ENCODE measurements at regions not wholly inside any gene's neighbourhood (a gene's known extent, or its start where the extent isn't known, plus 50 kb on each side); places are given as distances from the start of the nearest gene placed in this dataset.

GRCh38 chr10:78280604-78281003 lies 246.9 kb downstream of the RPS24 start:
- Mint-ChIP-seq H3K4me3 (no peak overlapping the region), H3K9me3 (no peaks in the 10 kb centered on the region), H3K27ac (no peak overlapping the region), H3K27me3 (ENCODE audit: low read depth) (no peaks in the 10 kb centered on the region), H3K36me3 (ENCODE audit: low read depth) (no peaks in the 10 kb centered on the region), H3K4me1 (ENCODE audit: low read depth) (no peaks in the 10 kb centered on the region)
- CTCF ChIA-PET = no interaction called here
- DNase-seq = no peak
- intact Hi-C loops (cut with micrococcal nuclease) = no loop called here

GRCh38 chr10:78281627-78282026 lies 248.0 kb downstream of the RPS24 start:
- Mint-ChIP-seq H3K36me3 (ENCODE audit: low read depth) (no peaks in the 10 kb centered on the region), H3K27ac (no peak overlapping the region), H3K27me3 (ENCODE audit: low read depth) (no peaks in the 10 kb centered on the region), H3K4me1 (ENCODE audit: low read depth) (no peaks in the 10 kb centered on the region), H3K9me3 (no peaks in the 10 kb centered on the region), H3K4me3 (no peak overlapping the region)
- intact Hi-C loops (cut with micrococcal nuclease) = no loop called here
- no peak for DNase-seq
- CTCF ChIA-PET = no interaction called here

GRCh38 chr10:78283069-78283682 lies 249.5 kb downstream of the RPS24 start:
- Mint-ChIP-seq H3K9me3 (no peaks in the 10 kb centered on the region), H3K4me3 (no peak overlapping the region), H3K36me3 (ENCODE audit: low read depth) (no peaks in the 10 kb centered on the region), H3K4me1 (ENCODE audit: low read depth) (no peaks in the 10 kb centered on the region), H3K27ac (no peak overlapping the region), H3K27me3 (ENCODE audit: low read depth) (no peaks in the 10 kb centered on the region)
- no peak for DNase-seq
- CTCF ChIA-PET = no interaction called here
- intact Hi-C loops (cut with micrococcal nuclease) = no loop called here

GRCh38 chr10:78284381-78284780 lies 250.7 kb downstream of the RPS24 start:
- intact Hi-C loops (cut with micrococcal nuclease) = no loop called here
- no peaks in the 10 kb centered on the region for H3K4me1 Mint-ChIP-seq (ENCODE audit: low read depth)
- DNase-seq = no peak
- H3K4me3 Mint-ChIP-seq = no peak overlapping the region
- H3K36me3 Mint-ChIP-seq (ENCODE audit: low read depth) = no peaks in the 10 kb centered on the region
- no peaks in the 10 kb centered on the region for H3K27me3 Mint-ChIP-seq (ENCODE audit: low read depth)
- CTCF ChIA-PET = no interaction called here
- no peak overlapping the region for H3K27ac Mint-ChIP-seq
- no peaks in the 10 kb centered on the region for H3K9me3 Mint-ChIP-seq

- no peak overlapping the region for H3K27ac Mint-ChIP-seq
- intact Hi-C loops (cut with micrococcal nuclease) = no loop called here
- no peak overlapping the region for H3K4me3 Mint-ChIP-seq
- no peaks in the 10 kb centered on the region for H3K36me3 Mint-ChIP-seq (ENCODE audit: low read depth)
- no peaks in the 10 kb centered on the region for H3K27me3 Mint-ChIP-seq (ENCODE audit: low read depth)
- DNase-seq = no peak
- H3K4me1 Mint-ChIP-seq (ENCODE audit: low read depth) = no peaks in the 10 kb centered on the region
- no peaks in the 10 kb centered on the region for H3K9me3 Mint-ChIP-seq
- CTCF ChIA-PET = no interaction called here
Measured at GRCh38 chr10:78285226-78285625, 251.6 kb downstream of the RPS24 start.

GRCh38 chr10:78286186-78286585 lies 252.5 kb downstream of the RPS24 start:
- Mint-ChIP-seq H3K4me3 (no peak overlapping the region), H3K9me3 (no peaks in the 10 kb centered on the region), H3K4me1 (ENCODE audit: low read depth) (no peaks in the 10 kb centered on the region), H3K27ac (no peak overlapping the region), H3K36me3 (ENCODE audit: low read depth) (no peaks in the 10 kb centered on the region), H3K27me3 (ENCODE audit: low read depth) (no peaks in the 10 kb centered on the region)
- CTCF ChIA-PET = no interaction called here
- no peak for DNase-seq
- intact Hi-C loops (cut with micrococcal nuclease) = no loop called here

- no peaks in the 10 kb centered on the region for H3K4me1 Mint-ChIP-seq (ENCODE audit: low read depth)
- intact Hi-C loops (cut with micrococcal nuclease) = no loop called here
- DNase-seq = no peak
- H3K9me3 Mint-ChIP-seq = no peaks in the 10 kb centered on the region
- H3K27ac Mint-ChIP-seq = no peak overlapping the region
- no peak overlapping the region for H3K4me3 Mint-ChIP-seq
- CTCF ChIA-PET = no interaction called here
- no peaks in the 10 kb centered on the region for H3K36me3 Mint-ChIP-seq (ENCODE audit: low read depth)
- H3K27me3 Mint-ChIP-seq (ENCODE audit: low read depth) = no peaks in the 10 kb centered on the region
Measured at GRCh38 chr10:78286668-78287067, 253.0 kb downstream of the RPS24 start.

DNA sequence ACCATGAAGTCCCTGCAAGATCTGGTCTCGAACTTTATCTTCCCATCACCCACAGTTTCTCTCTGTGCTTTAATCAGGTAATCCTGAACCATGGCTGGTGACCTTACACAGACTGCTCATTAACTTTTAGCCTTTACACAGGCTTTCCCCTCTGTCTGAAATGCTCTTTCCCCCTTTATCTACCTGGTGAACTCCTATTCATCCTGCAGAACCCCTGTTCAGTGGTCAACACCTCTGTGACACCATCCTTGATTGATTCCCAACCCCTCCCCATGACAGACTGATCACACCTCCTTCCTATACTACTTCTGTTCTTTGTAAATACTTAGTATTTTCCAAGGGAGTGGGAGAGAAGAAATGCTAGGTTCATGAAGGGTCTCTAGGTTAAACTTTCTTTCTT lies 254.0 kb downstream of the RPS24 start:
- DNase-seq = no peak
- no peaks in the 10 kb centered on the region for H3K4me1 Mint-ChIP-seq (ENCODE audit: low read depth)
- H3K9me3 Mint-ChIP-seq = no peaks in the 10 kb centered on the region
- H3K27ac Mint-ChIP-seq = no peak overlapping the region
- H3K4me3 Mint-ChIP-seq = no peak overlapping the region
- H3K27me3 Mint-ChIP-seq (ENCODE audit: low read depth) = no peaks in the 10 kb centered on the region
- CTCF ChIA-PET = no interaction called here
- intact Hi-C loops (cut with micrococcal nuclease) = no loop called here
- H3K36me3 Mint-ChIP-seq (ENCODE audit: low read depth) = no peaks in the 10 kb centered on the region

- intact Hi-C loops (cut with micrococcal nuclease) = no loop called here
- CTCF ChIA-PET = no interaction called here
- H3K4me1 Mint-ChIP-seq (ENCODE audit: low read depth) = no peaks in the 10 kb centered on the region
Measured at GRCh38 chr10:78288663-78289062, 255.0 kb downstream of the RPS24 start.

DNA sequence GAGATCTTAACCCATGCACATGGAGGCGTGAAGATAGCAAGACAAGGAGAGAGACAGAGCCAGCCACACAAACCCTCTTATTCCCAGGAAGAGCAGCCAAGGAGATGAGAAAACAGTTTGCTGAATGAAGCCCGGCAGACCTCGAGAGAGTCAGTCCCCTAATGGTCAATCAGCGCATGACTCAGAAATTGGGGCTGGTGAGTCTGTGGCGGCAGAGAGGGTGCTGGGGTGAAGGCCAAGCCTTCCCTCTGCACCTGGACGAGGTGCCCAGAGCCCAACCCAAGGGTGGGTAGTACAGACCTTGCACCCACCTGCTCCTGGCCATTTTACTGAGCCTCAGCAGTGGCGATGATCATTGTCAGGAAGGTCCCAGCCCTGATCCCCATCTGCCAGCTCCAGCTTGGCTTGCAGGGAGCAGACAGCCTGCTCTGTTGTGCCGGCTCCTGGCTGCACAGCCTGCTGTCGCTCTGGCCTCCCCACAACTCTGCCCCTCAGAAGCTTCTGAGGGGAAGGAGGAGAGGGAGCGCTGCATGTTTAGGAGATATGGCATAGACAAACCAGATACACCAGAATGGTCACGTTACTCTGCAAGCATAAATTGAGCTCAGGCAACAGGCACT lies 256.6 kb downstream of the RPS24 start:
- no peaks in the 10 kb centered on the region for H3K27me3 Mint-ChIP-seq (ENCODE audit: low read depth)
- no peaks in the 10 kb centered on the region for H3K36me3 Mint-ChIP-seq (ENCODE audit: low read depth)
- intact Hi-C loops (cut with micrococcal nuclease) = no loop called here
- CTCF ChIA-PET = no interaction called here
- H3K4me1 Mint-ChIP-seq (ENCODE audit: low read depth) = no peaks in the 10 kb centered on the region
- H3K9me3 Mint-ChIP-seq = no peaks in the 10 kb centered on the region
- DNase-seq = no peak
- H3K4me3 Mint-ChIP-seq = no peak overlapping the region
- H3K27ac Mint-ChIP-seq = no peak overlapping the region

More at GRCh38 chr10:78288663-78289062, 255.0 kb downstream of the RPS24 start:
- H3K4me3 Mint-ChIP-seq = no peak overlapping the region
- no peaks in the 10 kb centered on the region for H3K27me3 Mint-ChIP-seq (ENCODE audit: low read depth)
- H3K36me3 Mint-ChIP-seq (ENCODE audit: low read depth) = no peaks in the 10 kb centered on the region
- no peak for DNase-seq
- no peak overlapping the region for H3K27ac Mint-ChIP-seq
- H3K9me3 Mint-ChIP-seq = no peaks in the 10 kb centered on the region

- Mint-ChIP-seq H3K27ac (no peak overlapping the region), H3K36me3 (ENCODE audit: low read depth) (no peaks in the 10 kb centered on the region), H3K4me1 (ENCODE audit: low read depth) (no peaks in the 10 kb centered on the region), H3K27me3 (ENCODE audit: low read depth) (no peaks in the 10 kb centered on the region), H3K9me3 (no peaks in the 10 kb centered on the region), H3K4me3 (no peak overlapping the region)
- DNase-seq = no peak
- intact Hi-C loops (cut with micrococcal nuclease) = no loop called here
- CTCF ChIA-PET = no interaction called here
Measured at GRCh38 chr10:78291722-78292121, 258.1 kb downstream of the RPS24 start.

GRCh38 chr10:78292250-78292981 lies 258.8 kb downstream of the RPS24 start:
- Mint-ChIP-seq H3K27ac (no peak overlapping the region), H3K27me3 (ENCODE audit: low read depth) (no peaks in the 10 kb centered on the region), H3K4me1 (ENCODE audit: low read depth) (no peaks in the 10 kb centered on the region), H3K36me3 (ENCODE audit: low read depth) (no peaks in the 10 kb centered on the region), H3K9me3 (no peaks in the 10 kb centered on the region), H3K4me3 (no peak overlapping the region)
- intact Hi-C loops (cut with micrococcal nuclease) = no loop called here
- DNase-seq = no peak
- CTCF ChIA-PET = no interaction called here

Data from activated naive CD4-positive, alpha-beta T cell treated with anti-CD3 and anti-CD28 coated beads for 36 hours (primary cell).